ENCODE measurements at regions not wholly inside any gene's neighbourhood (a gene's known extent, or its start where the extent isn't known, plus 50 kb on each side); places are given as distances from the start of the nearest gene placed in this dataset.

DNA sequence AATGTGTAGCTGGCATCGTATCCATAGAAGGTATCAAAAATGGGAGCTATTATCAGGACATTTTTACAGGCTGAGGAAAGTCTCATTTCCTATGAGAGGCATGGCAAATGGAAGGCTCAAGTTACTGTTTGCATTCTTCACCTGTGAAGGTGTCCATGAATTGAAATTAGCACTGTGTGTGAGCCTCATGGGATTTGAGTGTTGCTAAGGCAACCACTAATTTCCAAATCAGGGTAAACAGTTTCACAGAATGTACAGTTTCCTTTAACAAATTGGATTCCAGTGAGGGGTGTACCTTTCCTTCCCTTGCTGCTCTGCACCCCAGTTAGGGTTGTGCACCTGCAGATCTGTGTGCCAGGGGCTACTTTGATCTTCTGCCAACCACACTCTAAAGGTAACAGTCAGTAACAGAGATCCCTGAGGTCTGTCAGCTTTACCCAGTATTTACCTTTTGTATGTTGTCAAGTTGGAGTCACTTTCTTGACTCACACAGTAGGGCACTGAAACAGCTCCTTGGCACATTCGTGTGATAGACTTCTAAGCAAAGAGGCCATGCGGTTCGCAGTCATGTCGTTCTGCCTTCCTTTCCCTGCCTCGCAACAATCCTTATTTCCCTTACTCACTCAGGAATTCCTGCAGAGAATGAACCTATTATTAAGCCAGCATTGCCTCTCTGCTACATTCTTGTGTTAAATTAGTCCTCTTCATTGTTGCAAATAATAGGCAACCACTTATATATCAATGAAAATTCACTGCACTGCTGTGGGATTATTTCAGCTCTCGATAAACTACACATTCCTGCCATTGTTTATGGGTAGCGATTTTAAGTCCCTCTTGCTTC is 129.8 kb upstream of the GBE1 start (continued):
- TF ChIP-seq, protein P1, sequence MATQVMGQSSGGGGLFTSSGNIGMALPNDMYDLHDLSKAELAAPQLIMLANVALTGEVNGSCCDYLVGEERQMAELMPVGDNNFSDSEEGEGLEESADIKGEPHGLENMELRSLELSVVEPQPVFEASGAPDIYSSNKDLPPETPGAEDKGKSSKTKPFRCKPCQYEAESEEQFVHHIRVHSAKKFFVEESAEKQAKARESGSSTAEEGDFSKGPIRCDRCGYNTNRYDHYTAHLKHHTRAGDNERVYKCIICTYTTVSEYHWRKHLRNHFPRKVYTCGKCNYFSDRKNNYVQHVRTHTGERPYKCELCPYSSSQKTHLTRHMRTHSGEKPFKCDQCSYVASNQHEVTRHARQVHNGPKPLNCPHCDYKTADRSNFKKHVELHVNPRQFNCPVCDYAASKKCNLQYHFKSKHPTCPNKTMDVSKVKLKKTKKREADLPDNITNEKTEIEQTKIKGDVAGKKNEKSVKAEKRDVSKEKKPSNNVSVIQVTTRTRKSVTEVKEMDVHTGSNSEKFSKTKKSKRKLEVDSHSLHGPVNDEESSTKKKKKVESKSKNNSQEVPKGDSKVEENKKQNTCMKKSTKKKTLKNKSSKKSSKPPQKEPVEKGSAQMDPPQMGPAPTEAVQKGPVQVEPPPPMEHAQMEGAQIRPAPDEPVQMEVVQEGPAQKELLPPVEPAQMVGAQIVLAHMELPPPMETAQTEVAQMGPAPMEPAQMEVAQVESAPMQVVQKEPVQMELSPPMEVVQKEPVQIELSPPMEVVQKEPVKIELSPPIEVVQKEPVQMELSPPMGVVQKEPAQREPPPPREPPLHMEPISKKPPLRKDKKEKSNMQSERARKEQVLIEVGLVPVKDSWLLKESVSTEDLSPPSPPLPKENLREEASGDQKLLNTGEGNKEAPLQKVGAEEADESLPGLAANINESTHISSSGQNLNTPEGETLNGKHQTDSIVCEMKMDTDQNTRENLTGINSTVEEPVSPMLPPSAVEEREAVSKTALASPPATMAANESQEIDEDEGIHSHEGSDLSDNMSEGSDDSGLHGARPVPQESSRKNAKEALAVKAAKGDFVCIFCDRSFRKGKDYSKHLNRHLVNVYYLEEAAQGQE (IDR thresholded peaks at IDR 0.05; ENCODE audit: unreplicated experiment) = no peak
- TF ChIP-seq EZH2 (IDR thresholded peaks at IDR 0.05; ENCODE audit: low read depth, unreplicated experiment) (no peak), POLR2AphosphoS5 (IDR thresholded peaks at IDR 0.05; ENCODE audit: low read depth) (no peak), JUNB (IDR thresholded peaks at IDR 0.05; ENCODE audit: unreplicated experiment) (no peak), ZNF114 (CRISPR knock-in tag; IDR thresholded peaks at IDR 0.05) (no peak), NANOG (IDR thresholded peaks at IDR 0.05; ENCODE audit: borderline replicate concordance) (no peak), ZNF331 (CRISPR knock-in tag; IDR thresholded peaks at IDR 0.05; ENCODE audit: low read depth) (no peak), EZH2phosphoT487 (IDR thresholded peaks at IDR 0.05; ENCODE audit: unreplicated experiment) (no peak), CREB1 (CRISPR knock-in tag; IDR thresholded peaks at IDR 0.05; ENCODE audit: low read depth) (no peak)
- TF ChIP-seq, protein P2, sequence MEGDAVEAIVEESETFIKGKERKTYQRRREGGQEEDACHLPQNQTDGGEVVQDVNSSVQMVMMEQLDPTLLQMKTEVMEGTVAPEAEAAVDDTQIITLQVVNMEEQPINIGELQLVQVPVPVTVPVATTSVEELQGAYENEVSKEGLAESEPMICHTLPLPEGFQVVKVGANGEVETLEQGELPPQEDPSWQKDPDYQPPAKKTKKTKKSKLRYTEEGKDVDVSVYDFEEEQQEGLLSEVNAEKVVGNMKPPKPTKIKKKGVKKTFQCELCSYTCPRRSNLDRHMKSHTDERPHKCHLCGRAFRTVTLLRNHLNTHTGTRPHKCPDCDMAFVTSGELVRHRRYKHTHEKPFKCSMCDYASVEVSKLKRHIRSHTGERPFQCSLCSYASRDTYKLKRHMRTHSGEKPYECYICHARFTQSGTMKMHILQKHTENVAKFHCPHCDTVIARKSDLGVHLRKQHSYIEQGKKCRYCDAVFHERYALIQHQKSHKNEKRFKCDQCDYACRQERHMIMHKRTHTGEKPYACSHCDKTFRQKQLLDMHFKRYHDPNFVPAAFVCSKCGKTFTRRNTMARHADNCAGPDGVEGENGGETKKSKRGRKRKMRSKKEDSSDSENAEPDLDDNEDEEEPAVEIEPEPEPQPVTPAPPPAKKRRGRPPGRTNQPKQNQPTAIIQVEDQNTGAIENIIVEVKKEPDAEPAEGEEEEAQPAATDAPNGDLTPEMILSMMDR (conservative IDR thresholded peaks at IDR 0.05; ENCODE audit: low read depth in 2 of 2) = no peak
- TF ChIP-seq, protein P3, sequence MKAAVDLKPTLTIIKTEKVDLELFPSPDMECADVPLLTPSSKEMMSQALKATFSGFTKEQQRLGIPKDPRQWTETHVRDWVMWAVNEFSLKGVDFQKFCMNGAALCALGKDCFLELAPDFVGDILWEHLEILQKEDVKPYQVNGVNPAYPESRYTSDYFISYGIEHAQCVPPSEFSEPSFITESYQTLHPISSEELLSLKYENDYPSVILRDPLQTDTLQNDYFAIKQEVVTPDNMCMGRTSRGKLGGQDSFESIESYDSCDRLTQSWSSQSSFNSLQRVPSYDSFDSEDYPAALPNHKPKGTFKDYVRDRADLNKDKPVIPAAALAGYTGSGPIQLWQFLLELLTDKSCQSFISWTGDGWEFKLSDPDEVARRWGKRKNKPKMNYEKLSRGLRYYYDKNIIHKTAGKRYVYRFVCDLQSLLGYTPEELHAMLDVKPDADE (IDR thresholded peaks at IDR 0.05) = no peak
